Pulmonary artery endothelial cell (primary cell): ENCODE measurements at regions not wholly inside any gene's neighbourhood (a gene's known extent, or its start where the extent isn't known, plus 50 kb on each side); places are given as distances from the start of the nearest gene placed in this dataset.

ENCODE experiments used
- DNase-seq: peaks from one replicate; pipeline ENCODE4 v3.0.0-alpha.2; 2011; ENCODE audit warnings: low read depth, low spot score

GRCh38 chr12:97177481-97177880 lies 270.4 kb downstream of the NEDD1 start:
- DNase-seq, result no peak

- no peak for DNase-seq
Measured at GRCh38 chr12:97181571-97182265, 274.7 kb downstream of the NEDD1 start.

GRCh38 chr12:97182769-97183168 lies 275.7 kb downstream of the NEDD1 start:
- no peak for DNase-seq

- no peak for DNase-seq
Measured at GRCh38 chr12:97184127-97184773, 277.2 kb downstream of the NEDD1 start.

GRCh38 chr12:97185567-97185966 lies 277.0 kb upstream of the RMST start:
- no peak for DNase-seq

GRCh38 chr12:97194546-97194945 lies 268.1 kb upstream of the RMST start:
- no peak for DNase-seq

- no peak for DNase-seq
Measured at GRCh38 chr12:97200181-97200580, 262.4 kb upstream of the RMST start.

- DNase-seq, result no peak
Measured at GRCh38 chr12:97203408-97203807, 259.2 kb upstream of the RMST start.

- DNase-seq, result no peak
Measured at GRCh38 chr12:97209997-97210396, 252.6 kb upstream of the RMST start.

GRCh38 chr12:97211416-97211930 lies 251.1 kb upstream of the RMST start:
- no peak for DNase-seq

GRCh38 chr12:97216848-97217247 lies 245.8 kb upstream of the RMST start:
- no peak for DNase-seq

- DNase-seq, result no peak
Measured at GRCh38 chr12:97222391-97222790, 240.2 kb upstream of the RMST start.

GRCh38 chr12:97223419-97223818 lies 239.2 kb upstream of the RMST start:
- no peak for DNase-seq

GRCh38 chr12:97229004-97229403 lies 233.6 kb upstream of the RMST start:
- DNase-seq, result no peak

- no peak for DNase-seq
Measured at GRCh38 chr12:97235102-97235501, 227.5 kb upstream of the RMST start.

GRCh38 chr12:97246368-97246767 lies 216.2 kb upstream of the RMST start:
- DNase-seq, result no peak

GRCh38 chr12:97250483-97250882 lies 212.1 kb upstream of the RMST start:
- DNase-seq, result no peak

- no peak for DNase-seq
Measured at GRCh38 chr12:97257726-97258125, 204.9 kb upstream of the RMST start.

GRCh38 chr12:97259098-97259497 lies 203.5 kb upstream of the RMST start:
- no peak for DNase-seq

- no peak for DNase-seq
Measured at GRCh38 chr12:97260786-97261185, 201.8 kb upstream of the RMST start.

GRCh38 chr12:97267166-97267565 lies 195.4 kb upstream of the RMST start:
- no peak for DNase-seq

- no peak for DNase-seq
Measured at GRCh38 chr12:97267594-97268202, 194.9 kb upstream of the RMST start.

GRCh38 chr12:97272471-97272870 lies 190.1 kb upstream of the RMST start:
- no peak for DNase-seq
